Esophagus muscularis mucosa (tissue), 4 donors: ENCODE measurements at regions not wholly inside any gene's neighbourhood (a gene's known extent, or its start where the extent isn't known, plus 50 kb on each side); places are given as distances from the start of the nearest gene placed in this dataset.

Experiments used
- DNase-seq: peaks from one replicate; pipeline ENCODE4 v3.0.0-alpha.2; 2017; ENCODE audit errors: extremely low spot score
- H3K27ac ChIP-seq, 4 donors: fragments of 200-600 bp; sonication (generic); replicated peaks in 1 of 4; 1 replicate in 3 of 4; 2 replicates in 1 of 4; pipeline ENCODE4 v1.5.1; 2016 to 2019; ENCODE audit warnings: mild to moderate bottlenecking in 1 of 4
- H3K27me3 ChIP-seq, 4 donors: fragments of 200-600 bp; sonication (generic); one replicate each; pipeline versions ENCODE4 v1.5.1 to v1.6.0; 2016 to 2019
- H3K36me3 ChIP-seq, 4 donors: fragments of 200-600 bp; sonication (generic); one replicate each; pipeline ENCODE4 v1.5.1; 2016 to 2019
- H3K4me1 ChIP-seq, 4 donors: fragments of 200-600 bp; sonication (generic); one replicate each; pipeline ENCODE4 v1.5.1; 2016 to 2019
- H3K4me3 ChIP-seq, 4 donors: fragments of 200-600 bp; sonication (generic); 1 replicate in 2 of 4; 2 replicates in 2 of 4; pipeline ENCODE4 v1.5.1; 2016 to 2019; ENCODE audit warnings: mild to moderate bottlenecking in 4 of 4, moderate library complexity in 1 of 4
- H3K9me3 ChIP-seq, 4 donors: fragments of 200-600 bp; sonication (generic); 1 replicate in 3 of 4; 2 replicates in 1 of 4; pipeline ENCODE4 v1.5.1; 2016 to 2019
- CTCF ChIP-seq, 3 experiments: fragments of 200-600 bp in 2 of 3; fragments of 450-650 bp in 1 of 3; sonication (generic) in 2 of 3; IDR thresholded peaks; one replicate each; pipeline ENCODE4 v1.5.1; 2017 to 2019; ENCODE audit warnings: antibody characterized with exemption in 3 of 3, mild to moderate bottlenecking in 2 of 3, moderate library complexity in 1 of 3
- EP300 ChIP-seq: sonication (generic); formaldehyde crosslinking; IDR thresholded peaks from one replicate; pipeline ENCODE4 v1.6.1; 2017; ENCODE audit warnings: antibody characterized with exemption
- POLR2A ChIP-seq: fragments of 450-650 bp; IDR thresholded peaks from one replicate; pipeline ENCODE4 v1.6.1; 2017; ENCODE audit warnings: antibody characterized with exemption, moderate library complexity, mild to moderate bottlenecking, low read depth
- POLR2AphosphoS5 ChIP-seq, 2 donors: sonication (generic); formaldehyde crosslinking; IDR thresholded peaks; one replicate each; pipeline ENCODE4 v1.6.1; 2017; ENCODE audit warnings: antibody characterized with exemption in 2 of 2
- WGBS: methylation state at CpG from one replicate; pipeline ENCODE4 v1.1.5; 2018; 5-methylcytosine and 5-hydroxymethylcytosine counted together
- intact Hi-C: fragments of 100-400 bp; cut with DNase I; formaldehyde crosslinking; loops from one replicate; pipeline ENCODE4 v1.15.1; 2023

- intact Hi-C loops = no loop called here
- TF ChIP-seq POLR2AphosphoS5 (IDR thresholded peaks at IDR 0.05) (no peak), EP300 (no peak), CTCF (IDR thresholded peaks at IDR 0.05) (no peak), POLR2A (no peak)
- no peak overlapping the region for H3K4me3 ChIP-seq
- H3K36me3 ChIP-seq = no peaks in the 10 kb centered on the region
- H3K27ac ChIP-seq = no peak overlapping the region
- no peaks in the 10 kb centered on the region for H3K4me1 ChIP-seq
- no peaks in the 10 kb centered on the region for H3K27me3 ChIP-seq
- WGBS = 84% methylated on average over 3 of the region's 3 CpGs
- no peak for DNase-seq
- H3K9me3 ChIP-seq = peaks cover 0 to 5% (median 2%) of the 10 kb centered on the region in 4 donors
These were observed 151.7 kb upstream of the CEP162 start for GRCh38 chr6:84379142-84379541.

DNA sequence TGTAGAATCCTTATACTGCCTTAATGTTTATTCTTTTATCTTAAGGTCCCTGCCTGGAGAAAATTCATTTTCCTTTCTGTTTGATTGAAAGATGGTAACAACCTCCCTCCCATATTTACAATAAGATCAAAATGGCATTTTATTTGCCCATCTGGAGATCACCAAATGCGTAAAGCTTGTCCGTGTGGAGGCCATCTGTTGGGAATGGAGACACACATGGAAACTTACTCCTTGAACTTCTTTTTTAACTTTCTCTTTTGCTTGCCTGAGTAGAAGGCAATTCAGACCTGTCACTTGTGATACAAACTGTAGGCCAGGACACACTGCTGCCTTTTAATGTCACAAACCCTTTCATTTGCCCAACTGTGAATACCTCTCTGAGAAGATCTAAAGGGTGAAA is 144.8 kb upstream of the CEP162 start:
- Histone ChIP-seq H3K9me3 (no peaks in the 10 kb centered on the region), H3K4me1 (no peaks in the 10 kb centered on the region), H3K36me3 (no peaks in the 10 kb centered on the region), H3K4me3 (no peak overlapping the region), H3K27ac (no peak overlapping the region), H3K27me3 (no peaks in the 10 kb centered on the region)
- DNase-seq = no peak
- 87% methylated on average over 2 of the region's 2 CpGs for WGBS
- intact Hi-C loops = no loop called here
- TF ChIP-seq EP300 (no peak), POLR2A (no peak), POLR2AphosphoS5 (IDR thresholded peaks at IDR 0.05) (no peak), CTCF (IDR thresholded peaks at IDR 0.05) (no peak)

GRCh38 chr6:84371681-84372080 is 144.2 kb upstream of the CEP162 start:
- Histone ChIP-seq H3K36me3 (no peaks in the 10 kb centered on the region), H3K9me3 (no peaks in the 10 kb centered on the region), H3K27ac (no peak overlapping the region), H3K27me3 (no peaks in the 10 kb centered on the region), H3K4me3 (no peak overlapping the region), H3K4me1 (no peaks in the 10 kb centered on the region)
- TF ChIP-seq EP300 = no peak
- no peak for TF ChIP-seq POLR2AphosphoS5 (IDR thresholded peaks at IDR 0.05)
- no peak for DNase-seq
- WGBS = 57% methylated on average over 4 of the region's 4 CpGs
- intact Hi-C loops = no loop called here

- Histone ChIP-seq H3K36me3 (no peaks in the 10 kb centered on the region), H3K27me3 (no peaks in the 10 kb centered on the region), H3K9me3 (no peaks in the 10 kb centered on the region), H3K4me3 (no peak overlapping the region), H3K27ac (no peak overlapping the region), H3K4me1 (no peaks in the 10 kb centered on the region)
- no peak for DNase-seq
- TF ChIP-seq CTCF (IDR thresholded peaks at IDR 0.05) (no peak), EP300 (no peak), POLR2A (no peak), POLR2AphosphoS5 (IDR thresholded peaks at IDR 0.05) (no peak)
- intact Hi-C loops = no loop called here
- 63% methylated on average over 1 of the region's 1 CpG for WGBS
These were observed 134.9 kb upstream of the CEP162 start for GRCh38 chr6:84362193-84362821.

- TF ChIP-seq POLR2A (no peak), CTCF (IDR thresholded peaks at IDR 0.05) (no peak), POLR2AphosphoS5 (IDR thresholded peaks at IDR 0.05) (no peak), EP300 (no peak)
- H3K4me3 ChIP-seq = no peak overlapping the region
- no peaks in the 10 kb centered on the region for H3K4me1 ChIP-seq
- intact Hi-C loops = no loop called here
- H3K36me3 ChIP-seq = no peaks in the 10 kb centered on the region
- H3K27ac ChIP-seq = no peak overlapping the region
- DNase-seq = no peak
- 44% methylated on average over 3 of the region's 3 CpGs for WGBS
- H3K9me3 ChIP-seq = no peaks in the 10 kb centered on the region
- no peaks in the 10 kb centered on the region for H3K27me3 ChIP-seq
These were observed 134.1 kb upstream of the CEP162 start for GRCh38 chr6:84361372-84362192.
